Panc1 (cell line): ENCODE measurements at regions not wholly inside any gene's neighbourhood (a gene's known extent, or its start where the extent isn't known, plus 50 kb on each side); places are given as distances from the start of the nearest gene placed in this dataset.

ENCODE experiments used
- ATAC-seq: fragments of 200-7000 bp; cut with Tn5 transposase; 2 replicates; pipeline ENCODE4 v1.9.1; 2020; ENCODE audit warnings: mild to moderate bottlenecking, moderate library complexity
- BruUV-seq: library from RNA; stranded (reverse); fragments of 400-500 nt; replicated peaks from 2 replicates; lab custom pipeline; 2021; lab: Mats Ljungman, UMichigan
- CTCF ChIA-PET: fragments of 300-600 bp; sonication (Branson Sonifier 250); formaldehyde crosslinking; loops from one replicate; lab custom pipeline; 2022; ENCODE audit warnings: antibody characterized with exemption; lab: Charles Lee
- POLR2A ChIA-PET: fragments of 300-600 bp; sonication (Branson Sonifier 250); formaldehyde crosslinking; loops from one replicate; lab custom pipeline; 2022; ENCODE audit warnings: antibody characterized with exemption; lab: Charles Lee
- DNase-seq: peaks from one replicate; pipeline ENCODE4 v3.0.0-alpha.2; 2010; ENCODE audit warnings: low read depth, low spot score
- H3K27ac ChIP-seq: 2 replicates; pipeline ENCODE4 v1.5.1; 2011; ENCODE audit warnings: mild to moderate bottlenecking, low read length, inconsistent platforms
- H3K27me3 ChIP-seq: fragments of 200-500 bp; sonication (Bioruptor generic); 2 replicates; pipeline ENCODE4 v1.6.0; 2014; ENCODE audit warnings: low read length, inconsistent platforms; ENCODE audit not compliant: control insufficient read depth, insufficient read depth
- H3K36me3 ChIP-seq: fragments of 200-500 bp; sonication (Bioruptor generic); 2 replicates; pipeline ENCODE4 v1.5.1; 2014; ENCODE audit warnings: inconsistent platforms, mild to moderate bottlenecking, low read length, moderate library complexity; ENCODE audit not compliant: control insufficient read depth, insufficient read depth
- H3K4me1 ChIP-seq: 2 replicates; pipeline ENCODE4 v1.5.1; 2011; ENCODE audit warnings: inconsistent platforms, mild to moderate bottlenecking, low read length, moderate library complexity; ENCODE audit not compliant: control insufficient read depth, insufficient read depth
- H3K4me3 ChIP-seq, 2 experiments: 2 replicates each; pipeline ENCODE4 v1.5.1; 2011 to 2012; ENCODE audit warnings: low read depth in 2 of 2, low read length in 2 of 2, mild to moderate bottlenecking in 2 of 2, inconsistent platforms in 1 of 2, moderate library complexity in 1 of 2
- H3K9me3 ChIP-seq: fragments of 200-500 bp; sonication (Bioruptor generic); 2 replicates; pipeline ENCODE4 v1.5.1; 2014; ENCODE audit warnings: low read depth, mild to moderate bottlenecking, inconsistent platforms, low read length, moderate library complexity; ENCODE audit not compliant: control insufficient read depth, insufficient read depth
- POLR2AphosphoS5 ChIP-seq: IDR thresholded peaks from 2 replicates; pipeline ENCODE4 v1.6.1; 2012; ENCODE audit warnings: mild to moderate bottlenecking, low read depth, low read length, moderate library complexity
- SIN3A ChIP-seq: IDR thresholded peaks from 2 replicates; pipeline ENCODE4 v1.6.1; 2012; ENCODE audit warnings: low read depth, mild to moderate bottlenecking, low read length, moderate library complexity, borderline replicate concordance; ENCODE audit not compliant: insufficient read depth
- TCF7L2 ChIP-seq: IDR thresholded peaks from 2 replicates; pipeline ENCODE4 v1.6.1; 2011; ENCODE audit warnings: mild to moderate bottlenecking, low read depth, low read length, inconsistent platforms
- in situ Hi-C: cut with HindIII; loops from 2 replicates; pipeline ENCODE4 v1.10.0; 2016; ENCODE audit warnings: low sequenced_read_pairs, low pct_unique_long_range_greater_than_20kb
- intact Hi-C: fragments of 100-400 bp; cut with micrococcal nuclease; formaldehyde crosslinking; loops from one replicate; pipeline ENCODE4 v1.10.0; 2022; ENCODE audit not compliant: unreplicated experiment
- TF ChIP-seq, protein P1 (sequence below), 2 experiments: IDR thresholded peaks; 2 replicates each; pipeline ENCODE4 v1.6.1; 2011 to 2012; ENCODE audit warnings: low read depth in 2 of 2, control low read depth in 1 of 2, low read length in 1 of 2, mild to moderate bottlenecking in 1 of 2, moderate library complexity in 1 of 2; ENCODE audit not compliant: insufficient read depth in 1 of 2
- TF ChIP-seq, protein P2 (sequence below): fragments of 450-650 bp; IDR thresholded peaks from 2 replicates; pipeline ENCODE4 v1.5.1; 2017; ENCODE audit warnings: mild to moderate bottlenecking

DNA sequence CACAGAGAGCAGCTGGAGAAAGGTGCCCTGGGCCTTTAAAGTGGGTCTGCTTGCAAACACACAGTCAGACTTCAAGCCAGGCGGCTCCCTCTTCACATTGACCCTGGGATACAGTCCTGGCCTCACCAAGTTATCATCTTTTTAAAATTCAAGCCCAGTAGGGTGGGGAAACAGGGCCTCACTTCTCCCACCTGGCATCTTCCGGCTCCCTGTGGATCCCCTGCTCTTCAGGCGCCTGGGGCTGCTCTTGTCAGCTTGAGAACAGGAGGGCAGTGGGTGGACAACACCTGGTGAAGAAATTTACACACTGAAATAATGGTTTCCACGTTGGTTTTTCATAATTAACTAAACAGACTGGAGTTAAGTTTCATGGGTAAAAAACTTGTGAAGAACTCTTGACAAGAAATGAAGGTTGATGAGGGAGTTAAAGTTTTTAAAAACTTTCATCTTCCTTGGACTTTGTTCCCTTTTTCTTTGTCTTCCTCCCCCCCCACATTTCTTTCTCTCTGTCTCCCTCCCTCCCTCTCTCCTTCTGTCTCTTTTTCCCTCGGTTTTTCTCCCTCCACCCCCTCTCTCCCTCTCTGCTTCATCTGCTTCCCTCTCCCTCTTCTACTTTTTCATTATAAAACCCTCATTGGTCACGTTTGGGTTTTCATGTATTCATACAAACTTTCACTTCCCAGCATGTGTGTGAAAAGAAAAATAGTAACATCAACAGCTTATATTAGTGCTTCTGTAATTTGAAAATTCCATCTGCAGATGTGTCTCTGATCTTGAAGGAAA is 219.6 kb downstream of the DMRT2 start:
- ATAC-seq: no peak
- TF ChIP-seq POLR2AphosphoS5 (no peak), SIN3A (no peak), TCF7L2 (no peak)
- TF ChIP-seq, protein P1, sequence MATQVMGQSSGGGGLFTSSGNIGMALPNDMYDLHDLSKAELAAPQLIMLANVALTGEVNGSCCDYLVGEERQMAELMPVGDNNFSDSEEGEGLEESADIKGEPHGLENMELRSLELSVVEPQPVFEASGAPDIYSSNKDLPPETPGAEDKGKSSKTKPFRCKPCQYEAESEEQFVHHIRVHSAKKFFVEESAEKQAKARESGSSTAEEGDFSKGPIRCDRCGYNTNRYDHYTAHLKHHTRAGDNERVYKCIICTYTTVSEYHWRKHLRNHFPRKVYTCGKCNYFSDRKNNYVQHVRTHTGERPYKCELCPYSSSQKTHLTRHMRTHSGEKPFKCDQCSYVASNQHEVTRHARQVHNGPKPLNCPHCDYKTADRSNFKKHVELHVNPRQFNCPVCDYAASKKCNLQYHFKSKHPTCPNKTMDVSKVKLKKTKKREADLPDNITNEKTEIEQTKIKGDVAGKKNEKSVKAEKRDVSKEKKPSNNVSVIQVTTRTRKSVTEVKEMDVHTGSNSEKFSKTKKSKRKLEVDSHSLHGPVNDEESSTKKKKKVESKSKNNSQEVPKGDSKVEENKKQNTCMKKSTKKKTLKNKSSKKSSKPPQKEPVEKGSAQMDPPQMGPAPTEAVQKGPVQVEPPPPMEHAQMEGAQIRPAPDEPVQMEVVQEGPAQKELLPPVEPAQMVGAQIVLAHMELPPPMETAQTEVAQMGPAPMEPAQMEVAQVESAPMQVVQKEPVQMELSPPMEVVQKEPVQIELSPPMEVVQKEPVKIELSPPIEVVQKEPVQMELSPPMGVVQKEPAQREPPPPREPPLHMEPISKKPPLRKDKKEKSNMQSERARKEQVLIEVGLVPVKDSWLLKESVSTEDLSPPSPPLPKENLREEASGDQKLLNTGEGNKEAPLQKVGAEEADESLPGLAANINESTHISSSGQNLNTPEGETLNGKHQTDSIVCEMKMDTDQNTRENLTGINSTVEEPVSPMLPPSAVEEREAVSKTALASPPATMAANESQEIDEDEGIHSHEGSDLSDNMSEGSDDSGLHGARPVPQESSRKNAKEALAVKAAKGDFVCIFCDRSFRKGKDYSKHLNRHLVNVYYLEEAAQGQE (IDR thresholded peaks at IDR 0.05; ENCODE audit: insufficient read depth in 1 of 2, low read depth in 2 of 2, low read length in 1 of 2): no peak
- TF ChIP-seq, protein P2, sequence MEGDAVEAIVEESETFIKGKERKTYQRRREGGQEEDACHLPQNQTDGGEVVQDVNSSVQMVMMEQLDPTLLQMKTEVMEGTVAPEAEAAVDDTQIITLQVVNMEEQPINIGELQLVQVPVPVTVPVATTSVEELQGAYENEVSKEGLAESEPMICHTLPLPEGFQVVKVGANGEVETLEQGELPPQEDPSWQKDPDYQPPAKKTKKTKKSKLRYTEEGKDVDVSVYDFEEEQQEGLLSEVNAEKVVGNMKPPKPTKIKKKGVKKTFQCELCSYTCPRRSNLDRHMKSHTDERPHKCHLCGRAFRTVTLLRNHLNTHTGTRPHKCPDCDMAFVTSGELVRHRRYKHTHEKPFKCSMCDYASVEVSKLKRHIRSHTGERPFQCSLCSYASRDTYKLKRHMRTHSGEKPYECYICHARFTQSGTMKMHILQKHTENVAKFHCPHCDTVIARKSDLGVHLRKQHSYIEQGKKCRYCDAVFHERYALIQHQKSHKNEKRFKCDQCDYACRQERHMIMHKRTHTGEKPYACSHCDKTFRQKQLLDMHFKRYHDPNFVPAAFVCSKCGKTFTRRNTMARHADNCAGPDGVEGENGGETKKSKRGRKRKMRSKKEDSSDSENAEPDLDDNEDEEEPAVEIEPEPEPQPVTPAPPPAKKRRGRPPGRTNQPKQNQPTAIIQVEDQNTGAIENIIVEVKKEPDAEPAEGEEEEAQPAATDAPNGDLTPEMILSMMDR: no peak
- ChIA-PET CTCF (no interaction called here), POLR2A (no interaction called here)
- H3K9me3 ChIP-seq: no peaks in the 10 kb centered on the region
- intact Hi-C loops: no loop called here
- no peak for DNase-seq
- no peak overlapping the region for H3K4me3 ChIP-seq
- no peak overlapping the region for H3K27ac ChIP-seq
- H3K4me1 ChIP-seq: no peaks in the 10 kb centered on the region
- in situ Hi-C loops: no loop called here
- no peaks in the 10 kb centered on the region for H3K27me3 ChIP-seq
- BruUV-seq: no TSS peak
- H3K36me3 ChIP-seq: no peaks in the 10 kb centered on the region

DNA sequence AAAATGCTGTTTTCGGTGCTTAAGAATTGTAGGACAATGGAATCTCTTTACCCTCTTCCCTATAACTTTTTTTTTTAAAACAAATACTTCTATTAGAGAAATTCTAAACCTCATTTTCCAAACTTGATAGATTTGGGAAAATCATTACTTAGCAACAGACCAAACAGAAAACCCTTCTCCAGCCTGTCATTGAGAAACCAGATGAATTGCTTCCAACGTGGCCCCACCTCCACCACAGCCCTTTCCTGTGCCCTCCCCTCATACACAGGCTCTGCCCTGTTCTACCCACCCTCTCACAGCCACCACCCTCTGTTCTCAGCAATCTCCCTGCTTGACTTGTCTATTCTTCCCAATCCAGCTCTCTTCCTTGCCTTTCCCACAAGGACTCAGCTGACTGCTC is 221.2 kb downstream of the DMRT2 start:
- ChIA-PET CTCF (no interaction called here), POLR2A (no interaction called here)
- Histone ChIP-seq H3K4me3 (no peak overlapping the region), H3K27me3 (no peaks in the 10 kb centered on the region), H3K27ac (no peak overlapping the region), H3K4me1 (no peaks in the 10 kb centered on the region), H3K36me3 (no peaks in the 10 kb centered on the region), H3K9me3 (no peaks in the 10 kb centered on the region)
- DNase-seq (no peak), ATAC-seq (no peak)
- intact Hi-C loops (no loop called here), in situ Hi-C loops (no loop called here)
- no peak for TF ChIP-seq TCF7L2
- TF ChIP-seq, protein P1 (IDR thresholded peaks at IDR 0.05; ENCODE audit: insufficient read depth in 1 of 2, low read depth in 2 of 2, low read length in 1 of 2): no peak
- no peak for TF ChIP-seq POLR2AphosphoS5
- TF ChIP-seq, protein P2: no peak
- TF ChIP-seq SIN3A: no peak
- BruUV-seq: no TSS peak
